ENCODE measurements at regions not wholly inside any gene's neighbourhood (a gene's known extent, or its start where the extent isn't known, plus 50 kb on each side); places are given as distances from the start of the nearest gene placed in this dataset.

DNA sequence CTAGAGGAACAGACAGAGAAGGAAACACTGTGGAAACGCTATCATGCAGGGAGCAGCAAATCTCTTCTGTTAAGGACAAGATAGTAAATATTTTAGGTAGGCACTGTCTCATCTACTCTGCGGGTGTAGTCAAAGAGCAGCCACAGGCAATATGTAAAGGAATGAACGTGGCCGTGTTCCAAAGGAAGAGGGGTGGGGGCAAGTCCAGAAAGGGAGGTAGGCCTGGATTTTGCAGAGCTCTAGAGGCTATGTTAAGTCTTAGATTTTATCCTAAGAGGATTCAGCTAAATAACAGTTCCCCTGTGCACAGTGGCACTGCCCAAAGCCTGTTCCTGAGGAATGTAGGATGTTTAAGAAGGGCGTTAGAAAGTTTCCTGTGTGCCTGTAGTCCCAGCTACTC lies 161.6 kb downstream of the ACTL7B start:
- TF ChIP-seq, protein P1, sequence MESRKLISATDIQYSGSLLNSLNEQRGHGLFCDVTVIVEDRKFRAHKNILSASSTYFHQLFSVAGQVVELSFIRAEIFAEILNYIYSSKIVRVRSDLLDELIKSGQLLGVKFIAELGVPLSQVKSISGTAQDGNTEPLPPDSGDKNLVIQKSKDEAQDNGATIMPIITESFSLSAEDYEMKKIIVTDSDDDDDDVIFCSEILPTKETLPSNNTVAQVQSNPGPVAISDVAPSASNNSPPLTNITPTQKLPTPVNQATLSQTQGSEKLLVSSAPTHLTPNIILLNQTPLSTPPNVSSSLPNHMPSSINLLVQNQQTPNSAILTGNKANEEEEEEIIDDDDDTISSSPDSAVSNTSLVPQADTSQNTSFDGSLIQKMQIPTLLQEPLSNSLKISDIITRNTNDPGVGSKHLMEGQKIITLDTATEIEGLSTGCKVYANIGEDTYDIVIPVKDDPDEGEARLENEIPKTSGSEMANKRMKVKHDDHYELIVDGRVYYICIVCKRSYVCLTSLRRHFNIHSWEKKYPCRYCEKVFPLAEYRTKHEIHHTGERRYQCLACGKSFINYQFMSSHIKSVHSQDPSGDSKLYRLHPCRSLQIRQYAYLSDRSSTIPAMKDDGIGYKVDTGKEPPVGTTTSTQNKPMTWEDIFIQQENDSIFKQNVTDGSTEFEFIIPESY (IDR thresholded peaks at IDR 0.05): no peak
- Histone ChIP-seq H3K4me3 (ENCODE audit: low read depth in 1 of 3, low read length in 3 of 3) (no peak overlapping the region), H3K36me3 (ENCODE audit: control insufficient read depth in 4 of 4, insufficient read depth in 3 of 4, low read depth in 1 of 4, low read length in 3 of 4) (no peaks in the 10 kb centered on the region), H3K9me3 (ENCODE audit: control insufficient read depth in 4 of 4, low read length in 3 of 4) (peaks cover 7 to 25% (median 11%) of the 10 kb centered on the region in 4 donors), H3K4me1 (ENCODE audit: control insufficient read depth in 4 of 4, insufficient read depth in 4 of 4, low read length in 3 of 4) (no peaks in the 10 kb centered on the region), H3K27me3 (ENCODE audit: control insufficient read depth in 4 of 4, insufficient read depth in 4 of 4, low read length in 3 of 4) (no peaks in the 10 kb centered on the region), H3K27ac (ENCODE audit: low read depth in 1 of 2, low read length in 2 of 2) (no peak overlapping the region), H3K9ac (ENCODE audit: low read depth in 1 of 2, low read length in 2 of 2) (no peak overlapping the region)
- DNase-seq (ENCODE audit: low spot score): no peak
- WGBS: 65% methylated on average over 5 of the region's 5 CpGs

DNA sequence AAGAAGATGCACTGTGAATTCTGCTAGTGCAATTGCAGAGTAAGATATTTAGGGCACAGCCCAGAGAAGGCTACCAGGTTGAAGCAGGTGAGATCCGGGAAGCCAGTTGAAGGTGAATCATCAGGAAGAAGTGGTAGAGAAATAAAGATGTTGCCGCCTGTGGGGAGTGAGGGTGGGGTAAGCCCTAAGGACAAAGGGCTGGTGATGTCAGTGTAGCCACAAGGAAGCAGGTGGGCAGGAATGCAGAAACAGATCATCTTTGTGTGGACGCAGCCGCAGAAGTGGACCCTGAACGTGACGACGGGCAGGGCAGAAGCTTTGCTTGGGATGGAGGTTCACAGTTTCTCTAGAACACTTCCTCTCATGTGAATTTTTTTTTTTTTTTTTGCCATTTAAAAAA lies 164.2 kb downstream of the ACTL7B start:
- DNase-seq (ENCODE audit: low spot score): no peak
- TF ChIP-seq EGR1 (IDR thresholded peaks at IDR 0.05; ENCODE audit: low read depth in 2 of 2): no peak
- Histone ChIP-seq H3K4me1 (ENCODE audit: control insufficient read depth in 4 of 4, insufficient read depth in 4 of 4, low read length in 3 of 4) (no peaks in the 10 kb centered on the region), H3K27ac (ENCODE audit: low read depth in 1 of 2, low read length in 2 of 2) (no peak overlapping the region), H3K9ac (ENCODE audit: low read depth in 1 of 2, low read length in 2 of 2) (no peak overlapping the region), H3K36me3 (ENCODE audit: control insufficient read depth in 4 of 4, insufficient read depth in 3 of 4, low read depth in 1 of 4, low read length in 3 of 4) (no peaks in the 10 kb centered on the region), H3K9me3 (ENCODE audit: control insufficient read depth in 4 of 4, low read length in 3 of 4) (peaks cover 9 to 38% (median 18%) of the 10 kb centered on the region in 4 donors), H3K4me3 (ENCODE audit: low read depth in 1 of 3, low read length in 3 of 3) (no peak overlapping the region), H3K27me3 (ENCODE audit: control insufficient read depth in 4 of 4, insufficient read depth in 4 of 4, low read length in 3 of 4) (no peaks in the 10 kb centered on the region)
- WGBS: 74% methylated on average over 7 of the region's 7 CpGs

DNA sequence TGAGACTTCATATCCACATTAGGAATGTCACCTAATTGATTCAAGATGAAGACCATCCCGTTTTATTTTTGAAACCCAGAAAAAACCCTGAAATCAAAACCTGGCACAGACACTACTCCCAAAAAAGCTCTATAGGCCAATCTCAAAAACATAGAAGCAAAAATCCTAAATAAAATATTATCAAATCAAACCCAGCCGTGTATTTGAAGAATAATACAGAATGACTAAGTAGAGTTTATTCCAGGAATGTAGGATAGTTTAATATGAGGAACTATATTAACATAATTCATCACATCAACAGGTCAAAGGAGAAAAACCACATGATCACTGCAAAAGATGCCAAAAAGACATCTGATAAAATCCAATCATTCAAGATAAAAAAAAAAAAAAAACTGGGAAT lies 167.1 kb downstream of the ACTL7B start:
- DNase-seq (ENCODE audit: low spot score): no peak
- H3K36me3 ChIP-seq (ENCODE audit: control insufficient read depth in 4 of 4, insufficient read depth in 3 of 4, low read depth in 1 of 4, low read length in 3 of 4): no peaks in the 10 kb centered on the region
- H3K4me3 ChIP-seq (ENCODE audit: low read depth in 1 of 3, low read length in 3 of 3): no peak overlapping the region
- H3K27me3 ChIP-seq (ENCODE audit: control insufficient read depth in 4 of 4, insufficient read depth in 4 of 4, low read length in 3 of 4): no peaks in the 10 kb centered on the region
- TF ChIP-seq JUND (IDR thresholded peaks at IDR 0.05) (no peak), TAF1 (conservative IDR thresholded peaks at IDR 0.05) (no peak), EGR1 (IDR thresholded peaks at IDR 0.05; ENCODE audit: low read depth in 2 of 2) (no peak), RAD21 (IDR thresholded peaks at IDR 0.05) (no peak), GABPA (IDR thresholded peaks at IDR 0.05 in 1 of 2, conservative IDR thresholded peaks at IDR 0.05 in 1 of 2) (no peak), FOXA2 (IDR thresholded peaks at IDR 0.05) (no peak), HNF4G (IDR thresholded peaks at IDR 0.05) (no peak), RXRA (IDR thresholded peaks at IDR 0.05) (no peak), FOXA1 (IDR thresholded peaks at IDR 0.05) (no peak), HNF4A (conservative IDR thresholded peaks at IDR 0.05) (no peak), NR2F2 (IDR thresholded peaks at IDR 0.05) (no peak)
- TF ChIP-seq, protein P2, sequence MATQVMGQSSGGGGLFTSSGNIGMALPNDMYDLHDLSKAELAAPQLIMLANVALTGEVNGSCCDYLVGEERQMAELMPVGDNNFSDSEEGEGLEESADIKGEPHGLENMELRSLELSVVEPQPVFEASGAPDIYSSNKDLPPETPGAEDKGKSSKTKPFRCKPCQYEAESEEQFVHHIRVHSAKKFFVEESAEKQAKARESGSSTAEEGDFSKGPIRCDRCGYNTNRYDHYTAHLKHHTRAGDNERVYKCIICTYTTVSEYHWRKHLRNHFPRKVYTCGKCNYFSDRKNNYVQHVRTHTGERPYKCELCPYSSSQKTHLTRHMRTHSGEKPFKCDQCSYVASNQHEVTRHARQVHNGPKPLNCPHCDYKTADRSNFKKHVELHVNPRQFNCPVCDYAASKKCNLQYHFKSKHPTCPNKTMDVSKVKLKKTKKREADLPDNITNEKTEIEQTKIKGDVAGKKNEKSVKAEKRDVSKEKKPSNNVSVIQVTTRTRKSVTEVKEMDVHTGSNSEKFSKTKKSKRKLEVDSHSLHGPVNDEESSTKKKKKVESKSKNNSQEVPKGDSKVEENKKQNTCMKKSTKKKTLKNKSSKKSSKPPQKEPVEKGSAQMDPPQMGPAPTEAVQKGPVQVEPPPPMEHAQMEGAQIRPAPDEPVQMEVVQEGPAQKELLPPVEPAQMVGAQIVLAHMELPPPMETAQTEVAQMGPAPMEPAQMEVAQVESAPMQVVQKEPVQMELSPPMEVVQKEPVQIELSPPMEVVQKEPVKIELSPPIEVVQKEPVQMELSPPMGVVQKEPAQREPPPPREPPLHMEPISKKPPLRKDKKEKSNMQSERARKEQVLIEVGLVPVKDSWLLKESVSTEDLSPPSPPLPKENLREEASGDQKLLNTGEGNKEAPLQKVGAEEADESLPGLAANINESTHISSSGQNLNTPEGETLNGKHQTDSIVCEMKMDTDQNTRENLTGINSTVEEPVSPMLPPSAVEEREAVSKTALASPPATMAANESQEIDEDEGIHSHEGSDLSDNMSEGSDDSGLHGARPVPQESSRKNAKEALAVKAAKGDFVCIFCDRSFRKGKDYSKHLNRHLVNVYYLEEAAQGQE (IDR thresholded peaks at IDR 0.05): no peak
- TF ChIP-seq, protein P3, sequence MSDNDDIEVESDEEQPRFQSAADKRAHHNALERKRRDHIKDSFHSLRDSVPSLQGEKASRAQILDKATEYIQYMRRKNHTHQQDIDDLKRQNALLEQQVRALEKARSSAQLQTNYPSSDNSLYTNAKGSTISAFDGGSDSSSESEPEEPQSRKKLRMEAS (IDR thresholded peaks at IDR 0.05): no peak
- H3K4me1 ChIP-seq (ENCODE audit: control insufficient read depth in 4 of 4, insufficient read depth in 4 of 4, low read length in 3 of 4): no peaks in the 10 kb centered on the region
- H3K9me3 ChIP-seq (ENCODE audit: control insufficient read depth in 4 of 4, low read length in 3 of 4): peaks cover 2 to 19% (median 15%) of the 10 kb centered on the region in 4 donors
- no peak overlapping the region for H3K27ac ChIP-seq (ENCODE audit: low read depth in 1 of 2, low read length in 2 of 2)
- 81% methylated on average over 2 of the region's 2 CpGs for WGBS
- no peak overlapping the region for H3K9ac ChIP-seq (ENCODE audit: low read depth in 1 of 2, low read length in 2 of 2)
